ENCODE measurements at regions not wholly inside any gene's neighbourhood (a gene's known extent, or its start where the extent isn't known, plus 50 kb on each side); places are given as distances from the start of the nearest gene placed in this dataset.

GRCh38 chr9:115285836-115286235 is 167.9 kb upstream of the TNC start:
- Histone ChIP-seq H3K79me2 (ENCODE audit: insufficient read depth, low read length) (no peaks in the 10 kb centered on the region), H3K27ac (ENCODE audit: extremely low read length, insufficient read depth, low read length) (no peak overlapping the region), H3K4me1 (ENCODE audit: insufficient read depth, low read length) (no peaks in the 10 kb centered on the region), H3K9ac (ENCODE audit: insufficient read depth, low read depth, low read length) (no peak overlapping the region), H4K20me1 (ENCODE audit: insufficient read depth, low read length) (no peaks in the 10 kb centered on the region), H3K4me2 (ENCODE audit: low read depth, low read length) (no peak overlapping the region), H3K27me3 (ENCODE audit: control insufficient read depth in 1 of 2, insufficient read depth in 2 of 2, low read length in 2 of 2) (no peaks in the 10 kb centered on the region), H3K4me3 (replicated peaks in 1 of 3; ENCODE audit: insufficient read depth in 1 of 3, low read depth in 2 of 3, low read length in 3 of 3) (no peak overlapping the region), H3K36me3 (replicated peaks in 1 of 2; ENCODE audit: control insufficient read depth in 1 of 2, insufficient read depth in 2 of 2, low read length in 2 of 2) (no peaks in the 10 kb centered on the region), H3K9me3 (ENCODE audit: low read length) (no peaks in the 10 kb centered on the region), H2AFZ (ENCODE audit: low read length) (no peak overlapping the region)
- POLR2A ChIA-PET: no interaction called here
- FAIRE-seq (no peak), ATAC-seq (no peak), DNase-seq (ENCODE audit: low spot score) (no peak)
- TF ChIP-seq ZNF567 (CRISPR knock-in tag; IDR thresholded peaks at IDR 0.05; ENCODE audit: borderline replicate concordance): no peak
- no peak for TF ChIP-seq ZKSCAN5 (CRISPR knock-in tag; IDR thresholded peaks at IDR 0.05)
- TF ChIP-seq ZSCAN31 (CRISPR knock-in tag; IDR thresholded peaks at IDR 0.05; ENCODE audit: low read depth): no peak
- no peak for TF ChIP-seq GMEB2 (CRISPR knock-in tag; IDR thresholded peaks at IDR 0.05; ENCODE audit: low read depth)
- TF ChIP-seq ZNF737 (CRISPR knock-in tag; IDR thresholded peaks at IDR 0.05; ENCODE audit: borderline replicate concordance): no peak
- TF ChIP-seq HMGA1 (CRISPR knock-in tag; conservative IDR thresholded peaks at IDR 0.05): no peak
- no peak for TF ChIP-seq PRDM4 (CRISPR knock-in tag; IDR thresholded peaks at IDR 0.05; ENCODE audit: borderline replicate concordance)
- TF ChIP-seq NFIC (IDR thresholded peaks at IDR 0.05; ENCODE audit: low read length): no peak
- no peak for TF ChIP-seq ZC3H4 (CRISPR knock-in tag; IDR thresholded peaks at IDR 0.05; ENCODE audit: borderline replicate concordance)
- TF ChIP-seq PRDM10 (CRISPR knock-in tag; IDR thresholded peaks at IDR 0.05; ENCODE audit: low read depth): no peak
- in situ Hi-C loops (cut with HindIII; ENCODE audit: extremely low pct_ligation_motif_present, low pct_unique_long_range_greater_than_20kb) (no loop called here), intact Hi-C loops (cut with micrococcal nuclease; ENCODE audit: unreplicated experiment) (no loop called here)
- CTCF ChIA-PET (ENCODE audit: low intra/inter-chr PET ratio, low total read pairs): no interaction called here
- no TSS peak for BruUV-seq (replicated peaks)
